A549 (cell line): ENCODE measurements at regions not wholly inside any gene's neighbourhood (a gene's known extent, or its start where the extent isn't known, plus 50 kb on each side); places are given as distances from the start of the nearest gene placed in this dataset.

ENCODE experiments used
- ATAC-seq, 2 experiments: fragments of 200-7000 bp in 1 of 2; fragments of >200 bp in 1 of 2; cut with Nextera tagmentation in 1 of 2; cut with Tn5 transposase in 1 of 2; 3 replicates each; pipeline versions ENCODE4 v1.8.0 to v1.9.1; 2018 to 2020; ENCODE audit warnings: mild to moderate bottlenecking in 1 of 2, moderate library complexity in 1 of 2
- CTCF ChIA-PET: fragments of 300-600 bp; sonication (Branson Sonifier 250); formaldehyde crosslinking; extraction: SDS; loops from one replicate; lab custom pipeline; 2021; ENCODE audit warnings: antibody characterized with exemption, inconsistent platforms; lab: Yijun Ruan, JAX
- POLR2A ChIA-PET: fragments of 350-600 bp; formaldehyde crosslinking; extraction: SDS; loops from one replicate; lab custom pipeline; 2021; ENCODE audit warnings: antibody characterized with exemption, inconsistent platforms; lab: Yijun Ruan, JAX
- DNase-seq, 2 experiments: peaks; one replicate each; pipeline versions ENCODE4 v3.0.0 to v3.0.0-alpha.2; 2011 to 2016; ENCODE audit warnings: low read depth in 1 of 2, low spot score in 1 of 2
- FAIRE-seq: peaks from 2 replicates; lab custom pipeline; 2011; peaks lifted over from hg19 to GRCh38; lab: Jason Lieb, UNC
- H3K27ac ChIP-seq, 2 experiments: fragments of >200 bp; sonication (Bioruptor Twin); formaldehyde crosslinking; 3 replicates each; pipeline ENCODE4 v1.5.1; 2016 to 2017
- H3K4me1 ChIP-seq: fragments of >200 bp; sonication (Bioruptor Twin); formaldehyde crosslinking; 3 replicates; pipeline ENCODE4 v1.6.1; 2016
- H3K4me2 ChIP-seq: fragments of >200 bp; sonication (Bioruptor Twin); formaldehyde crosslinking; 3 replicates; pipeline ENCODE4 v1.6.1; 2016
- H3K4me3 ChIP-seq: fragments of >200 bp; sonication (Bioruptor Twin); formaldehyde crosslinking; 3 replicates; pipeline ENCODE4 v1.5.1; 2016
- H3K9me3 ChIP-seq: fragments of >200 bp; sonication (Bioruptor Twin); formaldehyde crosslinking; 3 replicates; pipeline ENCODE4 v1.6.1; 2016
- BHLHE40 ChIP-seq: IDR thresholded peaks from 2 replicates; pipeline ENCODE4 v1.6.1; 2012; ENCODE audit warnings: low read depth, low read length, inconsistent platforms
- CEBPB ChIP-seq, 2 experiments: fragments of >200 bp in 1 of 2; sonication (Bioruptor Twin) in 1 of 2; formaldehyde crosslinking in 1 of 2; IDR thresholded peaks; 2 replicates each; pipeline ENCODE4 v1.6.1; 2012 to 2016
- CHD4 ChIP-seq: fragments of 200-600 bp; sonication (generic); IDR thresholded peaks from 2 replicates; pipeline ENCODE4 v1.6.1; 2016; ENCODE audit warnings: antibody characterized with exemption, mild to moderate bottlenecking, borderline replicate concordance
- EHF ChIP-seq: fragments of 250-450 bp; sonication (Bioruptor Pico); IDR thresholded peaks from 2 replicates; pipeline ENCODE4 v1.5.0; 2020; ENCODE audit warnings: mild to moderate bottlenecking
- EP300 ChIP-seq, 2 experiments: fragments of >200 bp; sonication (Bioruptor Twin); formaldehyde crosslinking; IDR thresholded peaks; 2 replicates in 1 of 2; 3 replicates in 1 of 2; pipeline ENCODE4 v1.6.1; 2016 to 2017
- ESRRA ChIP-seq: fragments of 150-350 bp; IDR thresholded peaks from 2 replicates; pipeline ENCODE4 v1.6.1; 2014; ENCODE audit warnings: mild to moderate bottlenecking, low read length, borderline replicate concordance
- FOSL2 ChIP-seq, 2 experiments: fragments of 450-650 bp in 1 of 2; fragments of >200 bp in 1 of 2; sonication (Bioruptor Twin) in 1 of 2; formaldehyde crosslinking; IDR thresholded peaks; 2 replicates each; pipeline versions ENCODE4 v1.5.0 to v1.6.1; 2016 to 2020; ENCODE audit warnings: mild to moderate bottlenecking in 1 of 2, moderate library complexity in 1 of 2
- GATA3 ChIP-seq: IDR thresholded peaks from 2 replicates; pipeline ENCODE4 v1.6.1; 2012; ENCODE audit warnings: borderline replicate concordance
- HDAC2 ChIP-seq: fragments of 200-600 bp; sonication (generic); IDR thresholded peaks from 2 replicates; pipeline ENCODE4 v1.6.1; 2016
- HOXB13 ChIP-seq: fragments of 250-450 bp; sonication (Bioruptor Pico); IDR thresholded peaks from 2 replicates; pipeline ENCODE4 v1.5.0; 2020; ENCODE audit warnings: low read depth, mild to moderate bottlenecking, moderate library complexity
- JUN ChIP-seq, 2 experiments: fragments of >200 bp; sonication (Bioruptor Twin); formaldehyde crosslinking; IDR thresholded peaks; 2 replicates in 1 of 2; 3 replicates in 1 of 2; pipeline ENCODE4 v1.6.1; 2016 to 2017
- MAFK ChIP-seq: fragments of 450-650 bp; IDR thresholded peaks from 2 replicates; pipeline ENCODE4 v1.6.1; 2014; ENCODE audit not compliant: partially characterized antibody
- MYC ChIP-seq: IDR thresholded peaks from 2 replicates; pipeline ENCODE4 v1.6.1; 2012; ENCODE audit warnings: mild to moderate bottlenecking, inconsistent platforms, low read length, improper control_type of control experiment, borderline replicate concordance
- NFE2L2 ChIP-seq: fragments of 150-350 bp; conservative IDR thresholded peaks from 2 replicates; pipeline ENCODE4 v1.6.1; 2014; ENCODE audit warnings: low read length
- POLR2A ChIP-seq: IDR thresholded peaks from 2 replicates; pipeline ENCODE4 v1.6.1; 2012; ENCODE audit warnings: mild to moderate bottlenecking, low read length
- RAD21 ChIP-seq, 2 experiments: fragments of >200 bp in 1 of 2; sonication (Bioruptor Twin) in 1 of 2; formaldehyde crosslinking in 1 of 2; IDR thresholded peaks in 1 of 2; conservative IDR thresholded peaks in 1 of 2; 2 replicates in 1 of 2; 3 replicates in 1 of 2; pipeline ENCODE4 v1.6.1; 2012 to 2018; ENCODE audit warnings: inconsistent platforms in 1 of 2
- RARB ChIP-seq: fragments of 250-450 bp; sonication (Bioruptor Pico); IDR thresholded peaks from 2 replicates; pipeline ENCODE4 v1.8.0; 2021; ENCODE audit warnings: mild to moderate bottlenecking, moderate library complexity
- SMC3 ChIP-seq: fragments of >200 bp; sonication (Bioruptor Twin); formaldehyde crosslinking; IDR thresholded peaks from 3 replicates; pipeline ENCODE4 v1.6.1; 2018; ENCODE audit warnings: inconsistent platforms
- SREBF2 ChIP-seq: fragments of 450-650 bp; IDR thresholded peaks from 2 replicates; pipeline ENCODE4 v1.6.1; 2014; ENCODE audit warnings: mild to moderate bottlenecking, moderate library complexity
- TP53 ChIP-seq: fragments of 250-450 bp; sonication (Bioruptor Pico); IDR thresholded peaks from 2 replicates; pipeline ENCODE4 v1.5.0; 2021; ENCODE audit warnings: mild to moderate bottlenecking, moderate library complexity
- ZSCAN20 ChIP-seq: fragments of 250-450 bp; sonication (Bioruptor Pico); IDR thresholded peaks from 2 replicates; pipeline ENCODE4 v1.8.0; 2022; ENCODE audit warnings: mild to moderate bottlenecking, moderate library complexity
- WGBS: methylation state at CpG from one replicate; pipeline ENCODE4 v1.1.6; 2017; ENCODE audit errors: missing lambda C conversion rate; 5-methylcytosine and 5-hydroxymethylcytosine counted together
- TF ChIP-seq, protein P1 (sequence below): IDR thresholded peaks from 2 replicates; pipeline ENCODE4 v1.6.1; 2012
- TF ChIP-seq, protein P2 (sequence below): fragments of >200 bp; sonication (Bioruptor Twin); formaldehyde crosslinking; IDR thresholded peaks from 3 replicates; pipeline ENCODE4 v1.5.1; 2016
- TF ChIP-seq, protein P3 (sequence below): fragments of 250-450 bp; sonication (Bioruptor Pico); IDR thresholded peaks from 2 replicates; pipeline ENCODE4 v1.5.0; 2020; ENCODE audit warnings: low read depth, mild to moderate bottlenecking, moderate library complexity

DNA sequence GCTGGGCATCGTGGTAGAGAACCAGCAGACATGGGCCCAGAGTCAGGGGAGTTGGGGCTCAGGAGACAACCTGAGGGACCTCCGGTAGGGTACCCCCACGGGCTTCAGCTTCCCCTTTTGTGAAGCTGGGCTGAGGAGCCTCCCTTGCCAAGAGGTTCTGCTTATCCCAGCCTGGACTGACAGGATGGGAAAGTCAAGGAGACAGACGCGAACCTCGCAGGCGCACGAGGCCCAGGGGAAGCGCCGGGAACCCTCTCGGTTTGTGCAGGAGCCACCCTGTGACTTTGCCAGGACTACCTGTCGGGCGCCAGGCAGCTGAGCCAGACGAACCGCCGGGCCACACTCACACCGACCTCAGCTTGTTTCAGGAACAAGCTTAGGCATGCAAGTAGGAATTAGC is 566.1 kb downstream of the BRD1 start:
- H3K4me1 ChIP-seq: no peaks in the 10 kb centered on the region
- no peak overlapping the region for H3K27ac ChIP-seq
- FAIRE-seq (no peak), ATAC-seq (no peak), DNase-seq (no peak)
- no peaks in the 10 kb centered on the region for H3K9me3 ChIP-seq
- ChIA-PET POLR2A (no interaction called here), CTCF (no interaction called here)
- no peak overlapping the region for H3K4me3 ChIP-seq
- WGBS: 28% methylated on average over 7 of the region's 17 CpGs
- H3K4me2 ChIP-seq: no peak overlapping the region
- no peak for TF ChIP-seq TP53 (CRISPR knock-in tag)
- TF ChIP-seq EHF: no peak
- no peak for TF ChIP-seq POLR2A
- no peak for TF ChIP-seq MAFK
- TF ChIP-seq, protein P1, sequence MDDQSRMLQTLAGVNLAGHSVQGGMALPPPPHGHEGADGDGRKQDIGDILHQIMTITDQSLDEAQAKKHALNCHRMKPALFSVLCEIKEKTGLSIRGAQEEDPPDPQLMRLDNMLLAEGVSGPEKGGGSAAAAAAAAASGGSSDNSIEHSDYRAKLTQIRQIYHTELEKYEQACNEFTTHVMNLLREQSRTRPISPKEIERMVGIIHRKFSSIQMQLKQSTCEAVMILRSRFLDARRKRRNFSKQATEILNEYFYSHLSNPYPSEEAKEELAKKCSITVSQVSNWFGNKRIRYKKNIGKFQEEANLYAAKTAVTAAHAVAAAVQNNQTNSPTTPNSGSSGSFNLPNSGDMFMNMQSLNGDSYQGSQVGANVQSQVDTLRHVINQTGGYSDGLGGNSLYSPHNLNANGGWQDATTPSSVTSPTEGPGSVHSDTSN: no peak

DNA sequence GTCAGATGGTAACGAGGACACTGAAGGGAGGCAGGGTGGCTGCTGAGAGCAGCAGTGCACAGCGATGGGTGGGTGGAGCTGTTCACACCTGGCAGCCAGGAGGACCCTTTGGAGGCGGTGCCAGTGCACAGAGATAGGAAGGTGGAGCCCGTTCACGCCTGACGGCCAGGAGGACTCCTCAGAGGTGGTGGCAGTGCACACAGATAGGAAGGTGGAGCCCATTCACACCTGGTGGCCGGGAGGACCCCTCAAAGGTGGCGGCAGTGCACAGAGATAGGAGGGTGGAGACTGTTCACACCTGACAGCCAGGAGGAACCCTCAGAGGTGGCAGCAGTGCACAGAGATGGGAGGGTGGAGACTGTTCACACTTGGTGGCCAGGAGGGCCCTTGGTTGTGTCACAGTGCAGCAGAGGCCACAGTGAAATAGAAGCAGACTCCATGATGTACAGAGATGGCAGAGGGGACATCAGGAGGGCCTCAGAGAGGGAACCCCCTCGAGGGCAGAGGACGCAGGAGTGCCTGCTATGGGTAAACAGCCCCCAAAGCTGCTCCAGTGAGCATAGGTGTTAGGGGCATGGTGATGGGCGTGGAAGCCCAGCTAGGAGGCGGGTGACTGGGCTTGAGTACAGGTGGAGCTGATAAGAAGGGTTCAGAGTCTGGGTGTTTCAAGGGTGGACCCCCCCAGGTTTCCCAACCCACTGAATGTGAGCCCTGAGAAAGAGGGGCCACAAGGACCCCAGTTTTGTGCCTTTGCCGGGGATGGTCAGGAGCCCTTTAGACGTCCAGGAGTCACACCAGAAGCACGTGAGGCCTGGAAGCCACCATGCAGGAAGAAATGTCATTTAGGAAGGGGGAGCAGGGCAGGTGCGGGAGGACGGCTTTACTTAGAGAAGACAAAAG is 566.7 kb downstream of the BRD1 start:
- Histone ChIP-seq H3K4me3 (no peak overlapping the region), H3K27ac (no peak overlapping the region), H3K4me2 (no peak overlapping the region)
- no peak for DNase-seq
- POLR2A ChIA-PET: no interaction called here
- CTCF ChIA-PET: interaction anchor here (0.6 kb wide), 1 partner anchor 11 kb away, joined by 3 read pairs; no protein-coding TSS in a partner anchor
- TF ChIP-seq NFE2L2 (no peak), BHLHE40 (no peak), JUN (IDR thresholded peaks at IDR 0.05) (no peak), GATA3 (no peak), RARB (CRISPR knock-in tag) (no peak), HDAC2 (no peak), MAFK (no peak)
- TF ChIP-seq, all 56 proteins: peak for 0
- ATAC-seq (no peak), FAIRE-seq (no peak)
- Histone ChIP-seq H3K9me3 (no peaks in the 10 kb centered on the region), H3K4me1 (no peaks in the 10 kb centered on the region)
- 14% methylated on average over 15 of the region's 17 CpGs for WGBS

DNA sequence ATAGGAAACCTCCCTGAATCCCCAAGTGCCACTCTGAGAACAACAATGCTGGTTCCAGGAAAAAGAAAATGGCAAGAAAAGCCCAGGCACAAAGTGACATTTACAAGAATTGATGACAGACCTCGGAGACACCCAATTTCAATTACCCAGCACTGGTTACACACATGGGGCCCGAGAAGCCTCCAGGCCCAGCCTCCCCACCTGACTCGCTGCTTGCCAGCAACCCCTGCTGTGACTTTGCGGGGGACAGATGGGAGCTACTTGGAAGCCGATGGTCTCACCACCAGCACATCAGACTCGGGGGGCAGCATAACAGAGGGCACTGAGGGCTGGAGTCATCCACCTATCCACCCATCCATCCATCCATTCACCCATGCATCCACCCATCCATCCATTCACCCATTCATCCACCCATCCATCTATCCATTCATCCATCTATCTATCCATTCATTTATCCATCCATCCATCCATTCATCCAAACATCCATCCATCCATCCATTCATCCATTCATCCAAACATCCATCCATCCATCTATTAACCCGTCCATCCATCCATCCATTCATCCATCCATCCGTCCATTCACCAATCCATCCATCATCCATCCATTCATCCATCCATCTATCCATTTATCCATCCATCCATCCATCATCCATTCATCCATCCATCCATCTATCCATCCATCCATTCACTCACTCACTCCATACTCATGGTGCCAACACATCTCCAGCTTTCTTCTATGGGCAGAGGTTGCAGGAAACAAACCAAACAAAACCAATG is 567.6 kb downstream of the BRD1 start:
- 18% methylated on average over 8 of the region's 8 CpGs for WGBS
- H3K9me3 ChIP-seq: no peaks in the 10 kb centered on the region
- ChIA-PET POLR2A (interaction anchor here (0.6 kb wide), 1 partner anchor 674 kb away, joined by 3 read pairs; no protein-coding TSS in a partner anchor), CTCF (no interaction called here)
- H3K4me3 ChIP-seq: no peak overlapping the region
- no peak overlapping the region for H3K27ac ChIP-seq
- no peak overlapping the region for H3K4me2 ChIP-seq
- TF ChIP-seq MYC (no peak), CHD4 (no peak), SREBF2 (no peak), RAD21 (conservative IDR thresholded peaks at IDR 0.05 in 1 of 2, IDR thresholded peaks at IDR 0.05 in 1 of 2) (no peak), EP300 (IDR thresholded peaks at IDR 0.05) (no peak), EHF (no peak), ESRRA (no peak), ZSCAN20 (CRISPR knock-in tag) (no peak), CEBPB (IDR thresholded peaks at IDR 0.05) (no peak), SMC3 (no peak), HOXB13 (CRISPR knock-in tag) (no peak), FOSL2 (IDR thresholded peaks at IDR 0.05) (no peak), FOSL2 (CRISPR knock-in tag; IDR thresholded peaks at IDR 0.05) (no peak)
- TF ChIP-seq, protein P2, sequence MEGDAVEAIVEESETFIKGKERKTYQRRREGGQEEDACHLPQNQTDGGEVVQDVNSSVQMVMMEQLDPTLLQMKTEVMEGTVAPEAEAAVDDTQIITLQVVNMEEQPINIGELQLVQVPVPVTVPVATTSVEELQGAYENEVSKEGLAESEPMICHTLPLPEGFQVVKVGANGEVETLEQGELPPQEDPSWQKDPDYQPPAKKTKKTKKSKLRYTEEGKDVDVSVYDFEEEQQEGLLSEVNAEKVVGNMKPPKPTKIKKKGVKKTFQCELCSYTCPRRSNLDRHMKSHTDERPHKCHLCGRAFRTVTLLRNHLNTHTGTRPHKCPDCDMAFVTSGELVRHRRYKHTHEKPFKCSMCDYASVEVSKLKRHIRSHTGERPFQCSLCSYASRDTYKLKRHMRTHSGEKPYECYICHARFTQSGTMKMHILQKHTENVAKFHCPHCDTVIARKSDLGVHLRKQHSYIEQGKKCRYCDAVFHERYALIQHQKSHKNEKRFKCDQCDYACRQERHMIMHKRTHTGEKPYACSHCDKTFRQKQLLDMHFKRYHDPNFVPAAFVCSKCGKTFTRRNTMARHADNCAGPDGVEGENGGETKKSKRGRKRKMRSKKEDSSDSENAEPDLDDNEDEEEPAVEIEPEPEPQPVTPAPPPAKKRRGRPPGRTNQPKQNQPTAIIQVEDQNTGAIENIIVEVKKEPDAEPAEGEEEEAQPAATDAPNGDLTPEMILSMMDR: no peak
- TF ChIP-seq, protein P3, sequence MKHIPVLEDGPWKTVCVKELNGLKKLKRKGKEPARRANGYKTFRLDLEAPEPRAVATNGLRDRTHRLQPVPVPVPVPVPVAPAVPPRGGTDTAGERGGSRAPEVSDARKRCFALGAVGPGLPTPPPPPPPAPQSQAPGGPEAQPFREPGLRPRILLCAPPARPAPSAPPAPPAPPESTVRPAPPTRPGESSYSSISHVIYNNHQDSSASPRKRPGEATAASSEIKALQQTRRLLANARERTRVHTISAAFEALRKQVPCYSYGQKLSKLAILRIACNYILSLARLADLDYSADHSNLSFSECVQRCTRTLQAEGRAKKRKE (CRISPR knock-in tag): no peak
- H3K4me1 ChIP-seq: no peaks in the 10 kb centered on the region
- ATAC-seq (no peak), DNase-seq (no peak), FAIRE-seq (no peak)
